RPMI8226 (cell line): ENCODE measurements at regions not wholly inside any gene's neighbourhood (a gene's known extent, or its start where the extent isn't known, plus 50 kb on each side); places are given as distances from the start of the nearest gene placed in this dataset.
A peak's percentile ranks its signal among the peaks of the same experiment; 100 is the strongest.

ENCODE experiments used
- DNase-seq: peaks from one replicate; pipeline ENCODE4 v3.0.0-alpha.2; 2015

DNA sequence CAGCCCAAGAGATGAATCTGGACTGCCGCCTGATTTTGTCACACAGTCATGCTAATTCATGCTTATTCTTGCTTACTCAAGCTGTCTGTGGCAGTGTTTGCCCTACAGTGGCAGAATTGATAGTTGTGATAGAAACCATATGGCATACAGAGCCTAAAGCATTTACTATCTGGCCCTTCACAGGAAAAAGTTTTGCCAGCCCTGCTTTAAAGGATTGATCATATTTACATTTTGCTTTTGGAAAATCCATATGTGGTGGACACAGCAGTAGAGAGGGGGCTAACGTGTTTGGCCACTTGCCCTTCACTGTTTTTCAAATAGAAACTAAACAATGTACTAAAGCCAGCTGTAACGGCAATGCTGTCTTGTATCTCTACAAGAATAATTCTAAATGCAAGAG lies 974.0 kb upstream of the GHITM start:
- no peak for DNase-seq

- DNase-seq = peak; percentile 23
Observed at GRCh38 chr10:83166344-83166743, 973.0 kb upstream of the GHITM start.

- DNase-seq = no peak
Observed at GRCh38 chr10:83167081-83167480, 972.2 kb upstream of the GHITM start.

DNA sequence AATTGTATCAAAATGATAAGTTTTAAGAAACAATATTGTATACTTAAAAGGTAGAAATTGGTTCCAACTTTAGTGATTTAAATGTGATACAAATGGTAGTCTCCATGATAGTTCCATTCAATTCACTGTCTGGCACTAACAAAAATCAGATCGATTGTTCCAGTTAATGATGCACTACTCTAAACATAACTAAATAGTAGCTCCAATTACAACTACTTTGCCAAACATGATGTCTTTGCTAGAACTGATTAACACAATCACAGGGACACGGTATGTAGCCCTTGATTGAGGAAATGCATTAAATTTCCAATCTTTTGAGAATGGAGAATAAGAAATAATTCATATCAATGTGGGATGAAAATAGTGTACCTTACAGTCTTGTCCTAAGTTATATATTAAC lies 962.4 kb upstream of the GHITM start:
- no peak for DNase-seq

DNA sequence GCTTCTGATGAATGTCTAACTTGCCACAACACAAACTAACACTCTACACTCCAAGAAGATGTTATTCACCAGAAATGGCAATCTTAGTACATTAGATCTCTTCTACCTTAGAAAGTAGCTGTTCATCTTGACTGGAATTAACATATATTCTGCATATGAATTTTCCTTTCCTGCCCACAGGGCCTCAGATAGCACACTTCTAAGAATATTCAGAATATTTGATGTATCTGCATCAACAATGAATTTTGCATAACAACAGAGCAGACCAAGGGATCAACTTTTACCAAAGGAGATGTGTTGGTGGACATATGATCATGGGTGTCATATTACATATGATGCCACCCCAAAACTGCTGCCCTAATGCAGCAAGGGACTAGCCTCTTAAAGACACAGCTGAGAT lies 960.8 kb upstream of the GHITM start:
- no peak for DNase-seq

DNA sequence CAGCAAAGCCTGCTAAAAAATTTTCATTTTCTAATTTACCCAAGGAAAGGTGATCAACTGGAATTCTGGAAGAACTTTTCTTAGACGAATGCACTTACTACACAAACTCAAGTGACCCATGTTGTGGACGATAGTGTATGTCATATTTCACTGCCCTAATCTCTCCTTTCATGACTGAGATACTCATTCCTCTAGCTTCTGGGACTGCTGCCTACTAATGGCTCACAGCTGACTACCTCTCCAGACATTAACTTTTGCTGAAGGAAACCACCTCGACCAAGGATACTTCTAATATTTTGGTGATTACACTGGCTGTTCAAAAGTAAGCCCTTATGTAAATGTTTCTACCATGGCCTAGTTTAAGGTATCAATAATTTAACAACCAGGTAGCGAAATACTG lies 959.9 kb upstream of the GHITM start:
- DNase-seq = no peak

- DNase-seq = no peak
Observed at GRCh38 chr10:83182076-83182475, 957.2 kb upstream of the GHITM start.

DNA sequence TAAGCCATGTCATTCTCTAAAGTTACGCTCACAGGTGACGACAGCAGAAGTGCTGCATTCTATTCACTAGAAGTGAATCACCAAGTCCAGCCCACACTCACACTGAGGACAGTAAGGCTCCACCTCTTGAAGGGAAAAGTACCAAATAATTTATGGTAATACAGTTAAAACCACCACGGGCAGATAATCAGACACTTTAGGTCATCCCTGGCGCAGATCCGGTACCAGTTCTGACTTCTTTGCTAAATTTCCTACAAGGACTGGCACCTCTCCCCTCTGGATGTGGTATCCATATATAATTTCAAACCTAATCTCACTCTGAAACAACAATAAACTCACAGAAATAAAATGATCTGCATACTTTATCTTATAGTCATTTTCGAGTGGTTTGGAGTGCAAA lies 954.7 kb upstream of the GHITM start:
- DNase-seq = no peak

GRCh38 chr10:83190614-83191013 lies 948.7 kb upstream of the GHITM start:
- DNase-seq = no peak

- DNase-seq = no peak
Observed at GRCh38 chr10:83193026-83193425, 946.3 kb upstream of the GHITM start.

- no peak for DNase-seq
Observed at GRCh38 chr10:83195021-83195420, 944.3 kb upstream of the GHITM start.

DNA sequence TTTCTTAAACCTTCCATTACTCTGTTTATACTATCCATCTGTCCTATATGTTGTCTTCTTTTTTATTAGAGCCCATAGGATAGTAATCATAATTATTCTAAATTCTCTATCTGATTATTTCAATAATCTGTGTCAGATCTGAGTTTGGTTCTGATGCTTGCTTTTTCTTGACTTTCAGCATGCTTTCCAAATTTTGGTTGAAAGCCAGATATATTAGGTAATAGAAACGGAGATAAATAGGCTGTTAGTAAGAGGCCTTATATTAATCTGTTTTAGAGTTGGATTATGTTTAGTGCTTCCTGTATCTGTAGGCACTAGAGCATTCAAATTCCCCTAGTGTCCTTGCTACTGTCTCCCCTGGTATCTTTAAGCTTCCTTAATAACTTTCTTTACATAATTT lies 939.9 kb upstream of the GHITM start:
- DNase-seq = no peak

DNA sequence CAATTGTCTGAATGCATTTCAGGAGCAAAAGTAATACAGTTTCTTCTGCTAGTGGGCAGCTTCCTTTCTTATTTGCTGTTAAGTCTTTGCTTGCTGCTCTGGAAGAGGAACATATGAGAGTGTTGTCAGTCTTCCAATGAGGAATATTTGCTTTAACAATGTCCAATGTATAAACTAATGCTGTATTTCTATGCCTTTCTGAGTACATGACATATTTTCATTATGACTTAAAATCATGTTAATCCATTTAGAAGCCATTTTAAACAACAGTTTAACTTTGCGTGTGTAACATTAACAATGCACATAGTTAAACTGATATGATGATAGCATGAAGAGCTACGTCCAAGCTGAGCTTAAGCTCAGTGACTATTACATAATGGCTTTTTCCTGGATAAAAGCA lies 933.4 kb upstream of the GHITM start:
- DNase-seq = no peak

DNA sequence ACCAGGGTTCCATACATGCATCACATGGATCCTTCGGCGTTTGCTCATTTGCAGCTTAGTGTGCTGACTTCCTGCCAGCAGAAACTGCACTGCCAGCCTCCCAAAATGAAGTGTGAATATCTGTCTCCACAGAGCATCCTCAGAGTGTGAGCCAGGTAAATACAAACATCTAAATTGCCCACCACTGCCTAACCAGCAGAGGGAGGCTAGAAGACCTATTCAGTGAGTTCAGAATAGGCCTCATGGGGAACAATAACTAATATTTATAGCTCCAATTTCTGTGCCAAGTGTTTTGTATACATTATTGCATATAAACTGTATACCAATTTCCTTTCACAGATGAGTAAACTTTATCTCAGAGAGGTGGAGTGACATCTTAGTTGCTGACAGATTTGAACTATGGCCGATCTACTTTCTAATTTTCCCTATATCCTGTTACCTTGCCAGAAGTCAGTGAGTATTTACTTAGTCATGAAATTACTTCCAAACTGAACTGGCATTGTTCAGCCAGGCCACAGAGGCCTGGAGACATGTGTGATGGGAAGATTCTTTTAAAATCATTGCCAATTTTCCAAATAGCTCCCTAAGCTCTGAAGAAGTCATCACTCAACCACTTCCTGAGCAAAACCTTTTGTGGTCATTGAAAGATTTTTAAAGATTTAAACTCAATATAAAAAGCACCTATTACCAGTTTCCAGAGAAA lies 926.5 kb upstream of the GHITM start:
- DNase-seq = no peak

DNA sequence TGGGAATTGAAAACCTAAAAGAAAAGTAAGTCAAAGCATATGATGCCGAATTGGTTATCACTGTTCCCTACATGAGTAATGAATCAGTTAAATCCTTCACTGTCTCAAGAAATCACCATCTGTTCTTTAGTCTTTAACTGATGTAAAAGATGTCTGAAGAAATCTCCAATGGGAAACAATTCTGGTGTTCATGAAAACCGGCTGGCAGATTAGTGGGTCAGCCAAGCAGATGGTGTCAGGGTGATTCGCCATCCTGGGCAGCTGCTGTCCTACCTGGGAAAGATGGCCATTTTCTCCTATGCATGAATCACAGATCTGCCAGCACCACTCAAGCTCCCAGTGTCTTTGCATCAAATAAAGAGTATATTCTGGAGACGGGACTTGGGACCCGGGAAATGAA lies 925.2 kb upstream of the GHITM start:
- DNase-seq = no peak

DNA sequence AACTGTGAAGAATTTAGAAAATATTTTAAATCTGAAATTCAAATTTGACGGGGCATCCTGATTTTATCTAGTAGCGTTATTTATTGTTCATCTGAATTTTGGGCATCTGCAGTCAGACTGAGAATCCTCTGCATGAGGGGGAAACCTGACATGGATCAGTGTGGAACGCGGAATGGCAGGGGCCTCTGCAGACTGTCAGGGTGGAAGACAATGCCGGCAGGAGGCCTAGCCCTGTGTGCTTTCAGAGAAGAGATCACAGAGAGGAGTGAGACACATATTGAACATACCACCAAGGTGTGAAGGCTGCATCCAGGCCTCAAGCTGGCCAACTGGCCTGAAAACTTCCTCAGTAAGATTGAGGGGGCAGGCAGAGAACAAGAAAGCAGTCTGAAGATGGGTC lies 921.1 kb upstream of the GHITM start:
- no peak for DNase-seq

DNA sequence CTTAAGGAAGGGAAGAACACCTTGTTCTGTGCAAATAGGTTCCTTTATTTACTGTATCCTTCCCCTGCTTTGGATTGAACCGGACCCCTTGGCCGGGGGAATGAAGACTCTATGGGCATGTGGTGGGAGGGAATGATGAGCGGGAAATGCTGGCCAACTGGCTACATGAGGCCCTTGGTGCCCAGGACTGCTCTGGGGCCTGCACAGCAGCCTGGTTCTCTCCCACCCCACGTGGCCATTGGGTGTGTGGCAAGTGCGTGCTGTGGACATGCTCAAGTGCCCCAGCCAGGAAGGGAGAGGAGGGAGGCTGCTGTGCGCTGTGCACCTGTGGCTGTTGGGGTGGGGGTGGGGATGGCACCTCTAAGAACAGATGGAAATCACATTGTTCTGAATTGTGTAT lies 917.0 kb upstream of the GHITM start:
- DNase-seq = no peak

GRCh38 chr10:83222832-83223742 lies 916.2 kb upstream of the GHITM start:
- no peak for DNase-seq

GRCh38 chr10:83225781-83226180 lies 913.5 kb upstream of the GHITM start:
- no peak for DNase-seq

DNA sequence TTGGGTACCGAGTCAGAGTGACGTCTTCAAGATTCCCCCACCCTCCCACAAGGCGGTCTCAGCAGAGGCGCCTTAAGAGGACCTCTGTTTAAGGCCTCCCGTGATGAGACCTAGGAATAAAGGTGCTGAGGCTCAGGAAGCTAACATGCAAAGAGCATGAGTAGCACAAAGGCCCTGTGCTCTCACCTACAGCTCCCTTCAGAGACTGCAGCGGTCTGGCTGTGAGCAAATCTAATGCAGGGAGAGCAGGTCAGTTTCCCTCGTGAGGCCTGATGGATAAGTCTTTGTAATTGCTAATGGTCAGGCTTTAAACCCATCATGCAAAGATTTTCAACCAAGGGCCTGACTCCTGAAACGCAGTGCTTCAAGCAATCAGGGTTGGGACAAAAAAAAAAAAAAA lies 909.3 kb upstream of the GHITM start:
- no peak for DNase-seq

- no peak for DNase-seq
Observed at GRCh38 chr10:83233691-83234090, 905.6 kb upstream of the GHITM start.

GRCh38 chr10:83248106-83248631 lies 891.1 kb upstream of the GHITM start:
- no peak for DNase-seq

GRCh38 chr10:83250396-83250795 lies 888.9 kb upstream of the GHITM start:
- no peak for DNase-seq

DNA sequence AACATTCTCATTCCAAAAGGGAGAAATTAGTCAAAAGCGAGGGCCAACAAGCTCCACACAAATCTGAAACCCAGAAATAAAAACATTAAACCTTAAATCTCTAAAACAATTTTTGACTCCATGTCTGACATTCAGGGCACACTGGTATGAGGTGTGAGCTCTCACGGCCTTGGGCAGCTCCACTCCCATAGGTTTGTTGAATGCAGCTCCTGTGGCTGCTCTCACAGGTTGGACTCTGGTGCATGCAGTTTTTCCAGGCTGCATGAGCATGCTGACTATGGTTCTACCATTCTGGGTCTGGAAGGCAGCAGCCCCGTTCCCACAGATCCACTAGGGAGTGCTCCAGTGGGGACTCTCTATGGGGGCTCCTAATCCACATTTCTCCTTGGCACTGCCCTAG lies 887.1 kb upstream of the GHITM start:
- no peak for DNase-seq
